HEK293 (cell line): ENCODE measurements at regions not wholly inside any gene's neighbourhood (a gene's known extent, or its start where the extent isn't known, plus 50 kb on each side); places are given as distances from the start of the nearest gene placed in this dataset.
A peak's percentile ranks its signal among the peaks of the same experiment; 100 is the strongest.
"Not testable (repeated sequence)": the region's sequence is repeated elsewhere in the genome, so short reads cannot be mapped to it uniquely, and the experiment has no call there.

Source experiments
- CTCF ChIA-PET: fragments of 350-600 bp; formaldehyde crosslinking; extraction: SDS; loops from one replicate; lab custom pipeline; 2021; ENCODE audit warnings: antibody characterized with exemption; lab: Yijun Ruan, JAX
- POLR2A ChIA-PET: fragments of 300-600 bp; formaldehyde crosslinking; extraction: SDS; loops from one replicate; lab custom pipeline; 2020; ENCODE audit warnings: antibody characterized with exemption, inconsistent platforms; lab: Yijun Ruan, JAX
- H3K27ac ChIP-seq: fragments of 200-500 bp; sonication (Bioruptor generic); 2 replicates; pipeline ENCODE4 v1.5.1; 2014; ENCODE audit warnings: low read depth, low read length, control low read depth, inconsistent platforms; ENCODE audit errors: extremely low read depth
- H3K36me3 ChIP-seq, 2 experiments: fragments of 200-500 bp in 1 of 2; sonication (Bioruptor generic) in 1 of 2; 1 replicate in 1 of 2; 2 replicates in 1 of 2; pipeline ENCODE4 v1.5.1; 2014 to 2017; ENCODE audit warnings: inconsistent platforms in 2 of 2, low read length in 2 of 2; ENCODE audit not compliant: control insufficient read depth in 2 of 2, insufficient read depth in 1 of 2
- H3K4me1 ChIP-seq: fragments of 200-500 bp; sonication (Bioruptor generic); 2 replicates; pipeline ENCODE4 v1.5.1; 2014; ENCODE audit warnings: mild to moderate bottlenecking, low read length, inconsistent platforms; ENCODE audit not compliant: control insufficient read depth, insufficient read depth
- H3K4me3 ChIP-seq: 2 replicates; pipeline ENCODE4 v1.5.1; 2011; ENCODE audit warnings: low read depth, mild to moderate bottlenecking, control low read depth, low read length, moderate library complexity
- H3K9me3 ChIP-seq: fragments of 200-500 bp; sonication (Bioruptor generic); 2 replicates; pipeline ENCODE4 v1.5.1; 2014; ENCODE audit warnings: low read depth, low read length, inconsistent platforms; ENCODE audit not compliant: control insufficient read depth, insufficient read depth
- SCRT2 ChIP-seq: fragments of 450-650 bp; formaldehyde crosslinking; IDR thresholded peaks from 2 replicates; pipeline ENCODE4 v1.5.1; 2016; ENCODE audit warnings: missing biosample characterization, missing genetic modification characterization

- H3K36me3 ChIP-seq, H3K4me1 ChIP-seq, CTCF ChIA-PET, H3K9me3 ChIP-seq, H3K4me3 ChIP-seq, POLR2A ChIA-PET, H3K27ac ChIP-seq: not testable (repeated sequence)
These were observed 390.6 kb downstream of the PRIM2 start for GRCh38 chr6:57708061-57708460.

- H3K4me1 ChIP-seq, H3K4me3 ChIP-seq, H3K27ac ChIP-seq, POLR2A ChIA-PET, H3K36me3 ChIP-seq, H3K9me3 ChIP-seq, CTCF ChIA-PET: not testable (repeated sequence)
These were observed 405.1 kb downstream of the PRIM2 start for GRCh38 chr6:57722546-57722945.

GRCh38 chr6:57723815-57724401 is 406.5 kb downstream of the PRIM2 start:
- H3K4me1 ChIP-seq, H3K27ac ChIP-seq, POLR2A ChIA-PET, H3K9me3 ChIP-seq, CTCF ChIA-PET, H3K4me3 ChIP-seq, H3K36me3 ChIP-seq: not testable (repeated sequence)
- TF ChIP-seq SCRT2 (tag by site-specific recombination), result peak; percentile 66

- POLR2A ChIA-PET, H3K36me3 ChIP-seq, H3K9me3 ChIP-seq, CTCF ChIA-PET, H3K4me3 ChIP-seq, H3K4me1 ChIP-seq, H3K27ac ChIP-seq: not testable (repeated sequence)
These were observed 412.0 kb downstream of the PRIM2 start for GRCh38 chr6:57729407-57729806.

GRCh38 chr6:57730726-57731125 is 413.3 kb downstream of the PRIM2 start:
- H3K4me1 ChIP-seq, H3K9me3 ChIP-seq, POLR2A ChIA-PET, H3K36me3 ChIP-seq, H3K27ac ChIP-seq, H3K4me3 ChIP-seq, CTCF ChIA-PET: not testable (repeated sequence)

GRCh38 chr6:57747716-57748115 is 430.3 kb downstream of the PRIM2 start:
- H3K27ac ChIP-seq, H3K4me1 ChIP-seq, H3K4me3 ChIP-seq, H3K36me3 ChIP-seq, H3K9me3 ChIP-seq, CTCF ChIA-PET, POLR2A ChIA-PET: not testable (repeated sequence)

- H3K4me1 ChIP-seq, CTCF ChIA-PET, H3K9me3 ChIP-seq, H3K27ac ChIP-seq, POLR2A ChIA-PET, H3K36me3 ChIP-seq, H3K4me3 ChIP-seq: not testable (repeated sequence)
These were observed 442.4 kb downstream of the PRIM2 start for GRCh38 chr6:57759850-57760249.

GRCh38 chr6:57792720-57793397 is 475.4 kb downstream of the PRIM2 start:
- H3K9me3 ChIP-seq, H3K36me3 ChIP-seq, H3K4me1 ChIP-seq, POLR2A ChIA-PET, H3K27ac ChIP-seq, CTCF ChIA-PET: not testable (repeated sequence)
- peak overlapping the region; percentile 32 for H3K4me3 ChIP-seq

- H3K27ac ChIP-seq, H3K4me1 ChIP-seq, CTCF ChIA-PET, H3K36me3 ChIP-seq, POLR2A ChIA-PET, H3K4me3 ChIP-seq, H3K9me3 ChIP-seq: not testable (repeated sequence)
These were observed 475.9 kb downstream of the PRIM2 start for GRCh38 chr6:57793398-57793762.

- H3K4me1 ChIP-seq, CTCF ChIA-PET, H3K36me3 ChIP-seq, H3K27ac ChIP-seq, POLR2A ChIA-PET, H3K9me3 ChIP-seq: not testable (repeated sequence)
- H3K4me3 ChIP-seq, result peak overlapping the region; percentile 20
These were observed 482.5 kb downstream of the PRIM2 start for GRCh38 chr6:57799703-57800479.

- CTCF ChIA-PET, result not testable (repeated sequence)
These were observed 491.2 kb downstream of the PRIM2 start for GRCh38 chr6:57808581-57808980.

More at GRCh38 chr6:57808581-57808980, 491.2 kb downstream of the PRIM2 start:
- H3K36me3 ChIP-seq, H3K9me3 ChIP-seq, H3K4me1 ChIP-seq, H3K27ac ChIP-seq, H3K4me3 ChIP-seq, POLR2A ChIA-PET: not testable (repeated sequence)
